ENCODE measurements at regions not wholly inside any gene's neighbourhood (a gene's known extent, or its start where the extent isn't known, plus 50 kb on each side); places are given as distances from the start of the nearest gene placed in this dataset.

DNA sequence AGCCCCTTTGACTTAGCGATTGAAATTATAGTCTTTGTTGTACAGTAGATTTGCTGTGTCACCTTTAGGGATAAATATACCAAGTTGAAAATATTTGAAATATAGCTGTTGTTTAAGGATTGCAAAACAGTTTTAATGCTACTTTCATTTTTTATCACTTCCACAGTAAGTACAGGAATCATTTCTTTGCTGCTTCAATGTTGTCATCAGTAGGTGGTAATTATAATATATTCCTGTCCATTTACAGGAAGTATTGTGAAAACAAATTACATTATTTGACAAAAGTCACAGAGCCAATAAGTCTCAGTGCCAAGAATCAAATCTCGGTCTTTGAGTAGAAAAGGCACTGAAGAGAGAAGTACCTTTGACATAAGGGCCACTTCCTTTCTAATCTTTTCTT is 342.6 kb upstream of the RGS6 start:
- no peak overlapping the region for H3K4me3 ChIP-seq (ENCODE audit: control insufficient read depth, low read depth, low read length)
- no peak for DNase-seq (ENCODE audit: low read depth)

GRCh38 chr14:71590131-71590530 is 342.1 kb upstream of the RGS6 start:
- TF ChIP-seq CTCF (conservative IDR thresholded peaks at IDR 0.05; ENCODE audit: control insufficient read depth, insufficient read depth, low read depth, low read length), result no peak
- no peak for DNase-seq (ENCODE audit: low read depth)
- no peak overlapping the region for H3K4me3 ChIP-seq (ENCODE audit: control insufficient read depth, low read depth, low read length)

More for the DNA sequence above, 342.6 kb upstream of the RGS6 start:
- no peak for TF ChIP-seq CTCF (conservative IDR thresholded peaks at IDR 0.05; ENCODE audit: control insufficient read depth, insufficient read depth, low read depth, low read length)

GRCh38 chr14:71591231-71591630 is 341.0 kb upstream of the RGS6 start:
- H3K4me3 ChIP-seq (ENCODE audit: control insufficient read depth, low read depth, low read length), result no peak overlapping the region
- no peak for DNase-seq (ENCODE audit: low read depth)
- TF ChIP-seq CTCF (conservative IDR thresholded peaks at IDR 0.05; ENCODE audit: control insufficient read depth, insufficient read depth, low read depth, low read length), result no peak

DNA sequence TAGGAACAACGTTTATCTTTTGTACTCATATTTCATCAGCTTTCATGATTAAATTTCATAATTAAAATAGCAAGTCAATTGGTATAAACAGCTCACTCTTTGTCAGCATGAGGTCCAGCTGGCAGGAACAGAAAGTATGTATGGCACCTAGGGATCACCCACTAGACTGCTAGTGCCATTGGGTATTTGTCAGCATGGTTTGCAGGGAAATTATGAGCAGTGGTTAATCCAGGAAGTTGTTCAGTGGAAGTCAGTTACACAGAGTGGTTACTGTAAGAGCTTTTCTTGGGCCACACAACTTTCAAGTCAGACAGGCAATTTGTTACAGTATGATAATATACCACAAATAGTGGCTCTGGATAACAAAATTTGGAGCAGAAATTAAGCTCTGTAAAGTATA is 340.3 kb upstream of the RGS6 start:
- no peak overlapping the region for H3K4me3 ChIP-seq (ENCODE audit: control insufficient read depth, low read depth, low read length)
- TF ChIP-seq CTCF (conservative IDR thresholded peaks at IDR 0.05; ENCODE audit: control insufficient read depth, insufficient read depth, low read depth, low read length), result no peak
- peak; percentile 65 for DNase-seq (ENCODE audit: low read depth)

- DNase-seq (ENCODE audit: low read depth), result no peak
- H3K4me3 ChIP-seq (ENCODE audit: control insufficient read depth, low read depth, low read length), result no peak overlapping the region
- TF ChIP-seq CTCF (conservative IDR thresholded peaks at IDR 0.05; ENCODE audit: control insufficient read depth, insufficient read depth, low read depth, low read length), result no peak
Observed at GRCh38 chr14:71592361-71592760, 339.9 kb upstream of the RGS6 start.

- no peak for TF ChIP-seq CTCF (conservative IDR thresholded peaks at IDR 0.05; ENCODE audit: control insufficient read depth, insufficient read depth, low read depth, low read length)
- H3K4me3 ChIP-seq (ENCODE audit: control insufficient read depth, low read depth, low read length), result no peak overlapping the region
- no peak for DNase-seq (ENCODE audit: low read depth)
Observed at GRCh38 chr14:71593966-71594365, 338.3 kb upstream of the RGS6 start.

GRCh38 chr14:71594821-71595220 is 337.4 kb upstream of the RGS6 start:
- TF ChIP-seq CTCF (conservative IDR thresholded peaks at IDR 0.05; ENCODE audit: control insufficient read depth, insufficient read depth, low read depth, low read length), result no peak
- peak; percentile 31 for DNase-seq (ENCODE audit: low read depth)
- no peak overlapping the region for H3K4me3 ChIP-seq (ENCODE audit: control insufficient read depth, low read depth, low read length)

Measured in fibroblast of mammary gland (primary cell).